GM03348 (cell line): ENCODE measurements at regions not wholly inside any gene's neighbourhood (a gene's known extent, or its start where the extent isn't known, plus 50 kb on each side); places are given as distances from the start of the nearest gene placed in this dataset.

Experiments used
- DNase-seq: peaks from one replicate; pipeline ENCODE4 v3.0.0; 2012; ENCODE audit warnings: low spot score

DNA sequence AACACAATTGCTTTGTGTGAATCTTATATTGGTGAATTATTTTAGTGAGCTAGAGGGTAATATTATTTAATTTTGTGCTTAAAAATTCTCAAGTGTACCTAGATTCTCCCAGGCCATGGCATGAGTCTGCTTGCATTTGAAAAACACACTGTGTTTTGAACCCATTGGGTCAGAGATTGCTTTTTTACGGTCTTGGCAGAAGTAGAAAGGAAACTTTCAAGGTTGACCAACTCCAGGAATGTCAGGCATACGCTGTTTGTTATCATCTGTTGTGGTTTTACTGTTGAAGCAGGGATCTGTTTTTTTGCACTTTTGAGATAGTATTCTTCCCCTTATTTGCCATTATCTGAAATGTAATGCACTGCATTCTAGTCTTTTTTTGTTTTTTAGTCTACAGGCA, 377.4 kb downstream of the RPRM start:
- no peak for DNase-seq

DNA sequence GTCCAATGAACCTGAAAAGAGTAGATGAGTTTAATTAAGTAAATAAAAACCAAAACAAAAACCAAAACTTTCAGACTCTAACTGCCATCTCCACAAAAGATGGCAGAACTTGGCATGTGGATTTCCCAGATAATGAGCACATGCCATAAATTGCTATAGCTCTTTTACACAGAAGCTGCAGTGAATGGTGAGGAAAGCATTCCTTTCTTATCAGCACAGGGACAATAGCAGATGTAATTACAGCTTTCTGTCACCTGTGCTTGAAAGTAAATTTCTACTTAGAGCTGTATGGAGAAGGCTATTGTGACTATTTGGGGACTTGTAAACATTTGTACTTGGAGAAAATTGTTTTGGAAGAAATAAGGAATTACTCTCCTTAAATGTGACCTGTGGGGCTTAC, 378.4 kb downstream of the RPRM start:
- DNase-seq, result no peak

DNA sequence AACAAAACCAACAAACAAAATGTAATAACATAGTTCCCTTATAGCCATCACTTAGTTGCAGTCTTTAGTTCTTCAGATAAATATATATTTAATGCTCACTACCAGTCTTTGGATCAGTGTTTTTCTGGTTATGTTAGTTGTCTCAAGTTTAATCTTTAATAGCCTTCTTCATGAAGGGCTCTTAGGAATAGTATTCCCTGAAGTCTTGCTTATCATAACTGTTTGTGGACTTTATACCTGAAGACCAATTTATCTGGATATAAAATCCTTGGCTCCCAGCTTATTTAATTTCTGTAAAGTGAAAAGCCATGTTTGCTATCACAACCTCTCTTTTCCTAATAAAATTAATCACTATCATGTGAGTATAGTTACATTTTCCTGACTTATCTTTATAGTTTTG, 379.7 kb downstream of the ARL6IP6 start:
- DNase-seq, result no peak

DNA sequence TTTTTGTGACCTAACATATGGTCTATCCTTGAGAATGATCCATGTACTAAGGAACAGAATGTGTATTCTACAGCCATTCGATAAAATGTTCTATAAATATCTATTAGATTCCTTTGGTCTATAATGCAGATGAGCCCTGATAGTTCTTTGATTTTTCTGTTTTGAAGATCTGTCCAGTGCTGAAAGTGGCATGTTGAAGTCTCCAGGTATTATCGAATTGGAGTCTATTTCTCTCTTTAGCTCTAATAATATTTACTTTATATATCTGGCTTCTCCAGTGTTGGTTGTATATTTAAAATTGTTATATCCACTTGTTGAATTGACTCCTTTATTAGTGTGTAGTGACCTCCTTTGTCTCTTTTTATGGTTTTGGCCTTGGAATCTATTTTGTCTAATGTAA, 377.9 kb downstream of the ARL6IP6 start:
- no peak for DNase-seq

DNA sequence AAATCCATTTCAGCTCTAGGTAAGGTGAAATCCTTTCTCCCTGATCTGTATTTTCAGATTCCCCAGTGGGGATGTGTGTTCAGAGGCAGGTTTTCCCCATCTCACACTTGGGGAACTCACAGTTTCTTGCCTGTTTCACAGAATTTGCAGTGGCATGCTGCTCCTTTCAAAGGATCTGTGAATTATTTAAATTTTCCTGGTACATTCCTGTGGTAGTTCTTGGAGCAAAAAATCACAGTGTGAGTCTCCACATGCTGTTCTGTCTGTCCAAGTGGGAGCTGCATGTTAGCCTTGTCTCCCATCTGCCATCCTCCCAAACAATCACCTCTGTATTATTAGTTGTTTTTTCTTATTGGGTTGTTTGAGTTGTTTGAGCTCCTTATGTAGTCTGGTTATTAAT, 372.9 kb downstream of the ARL6IP6 start:
- no peak for DNase-seq

DNA sequence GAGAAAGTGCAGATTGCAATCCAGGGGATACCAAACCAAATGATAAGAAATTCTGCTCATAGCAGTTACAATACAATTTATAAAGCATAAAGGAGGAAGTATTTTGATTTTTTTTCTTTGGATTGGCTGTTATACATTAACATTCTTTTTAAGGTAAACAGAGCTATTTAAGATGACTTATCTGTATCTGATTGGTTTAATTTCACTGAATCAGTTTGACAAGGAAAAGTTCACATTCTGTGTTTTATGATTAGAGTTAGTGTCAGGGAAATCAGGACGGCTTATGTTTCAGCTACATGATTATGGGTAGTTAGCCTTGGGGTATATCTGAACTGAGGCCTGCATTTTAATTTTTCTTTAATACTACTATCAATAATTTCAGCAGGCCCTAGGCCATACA, 360.9 kb downstream of the ARL6IP6 start:
- no peak for DNase-seq

DNA sequence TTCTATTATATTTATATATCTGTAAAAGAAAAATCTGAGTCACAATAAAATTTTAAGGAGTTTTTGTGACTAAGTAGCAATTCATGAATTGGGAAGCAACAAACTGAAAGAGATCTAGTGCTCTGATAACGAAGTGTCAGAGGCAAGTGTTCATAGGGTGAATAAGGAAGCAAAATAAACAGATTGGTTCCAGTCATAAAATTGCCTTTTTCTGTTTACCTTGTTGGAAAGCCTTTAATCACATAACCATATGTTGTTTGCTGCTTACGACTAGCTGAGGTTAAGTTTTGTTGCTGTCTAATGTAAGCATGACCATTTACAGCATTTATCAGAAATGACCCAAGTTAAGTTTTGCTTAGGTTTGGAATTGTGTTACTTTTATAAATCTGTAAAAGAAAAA, 358.9 kb downstream of the ARL6IP6 start:
- DNase-seq, result no peak

DNA sequence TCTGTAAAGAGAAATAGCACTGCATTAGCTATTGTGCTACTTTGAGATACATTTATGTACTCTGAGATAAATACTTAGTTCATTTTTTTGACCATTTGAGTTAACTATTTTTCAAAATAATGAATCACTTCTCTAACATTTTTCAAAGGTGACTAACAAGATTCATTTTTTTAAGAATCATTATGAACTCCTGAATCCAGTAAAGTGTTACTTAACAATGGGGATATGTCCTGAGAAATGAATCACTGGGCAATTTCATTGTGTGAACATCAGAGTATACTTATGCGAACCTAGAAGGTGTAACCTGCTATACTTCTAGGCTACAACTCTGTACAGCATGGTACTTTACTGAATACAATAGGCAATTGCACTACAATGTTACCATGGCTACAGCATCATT, 355.8 kb downstream of the ARL6IP6 start:
- no peak for DNase-seq

DNA sequence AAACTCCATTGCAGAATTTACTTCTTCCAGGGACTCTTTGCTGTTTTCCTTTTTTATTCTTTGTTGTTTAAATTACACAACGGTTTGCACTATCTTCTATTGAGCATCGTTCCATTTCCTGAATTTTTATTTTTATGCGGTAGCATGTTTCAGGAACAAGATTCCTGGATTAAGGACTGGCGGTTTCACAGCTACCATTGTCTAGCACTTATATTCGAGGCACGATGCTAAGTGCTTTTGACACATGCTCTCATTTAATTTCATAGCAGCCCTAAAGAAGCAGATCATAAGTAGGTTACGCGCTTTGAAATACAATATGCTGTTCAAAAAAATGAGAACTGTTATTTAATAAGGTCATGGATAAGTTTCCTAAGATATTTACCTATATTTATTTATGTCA, 354.4 kb downstream of the ARL6IP6 start:
- DNase-seq, result no peak

DNA sequence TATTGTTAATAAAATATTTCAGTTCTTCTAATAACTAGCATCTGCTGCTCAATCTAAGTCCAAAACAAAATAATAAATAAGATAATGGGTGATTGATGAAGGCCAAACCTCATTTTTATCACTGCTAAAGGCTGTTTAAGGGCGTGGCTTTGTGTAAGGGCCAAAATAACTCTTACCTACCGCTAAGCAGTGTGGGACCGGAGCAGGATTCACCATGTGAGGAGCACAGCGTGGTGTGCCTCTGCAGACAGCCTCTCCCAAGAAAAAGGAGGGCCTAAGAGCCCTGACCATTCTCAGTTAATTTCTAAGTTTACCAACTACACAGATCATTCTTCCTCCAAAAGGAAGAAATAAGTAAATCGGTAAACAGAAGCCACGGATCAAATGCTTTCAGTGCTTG, 353.7 kb downstream of the ARL6IP6 start:
- DNase-seq, result no peak

DNA sequence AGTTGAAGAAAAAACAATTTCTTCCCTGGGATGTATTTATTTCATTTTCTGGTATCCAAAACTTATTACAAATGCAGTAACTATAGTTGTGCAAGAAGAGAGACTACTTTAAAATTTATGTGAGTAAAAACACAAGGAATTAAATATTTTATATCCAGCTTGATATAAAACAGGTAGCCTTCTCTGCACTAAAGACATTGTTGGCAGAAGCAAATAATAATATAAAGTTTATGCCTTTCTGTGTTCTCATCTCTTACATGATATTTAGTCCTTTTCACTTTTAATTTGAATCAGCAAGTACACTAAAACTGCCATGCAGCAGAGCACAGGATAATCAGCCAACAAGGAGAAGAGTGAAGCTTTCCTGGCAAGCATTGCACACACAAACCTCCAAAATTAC, 352.7 kb downstream of the ARL6IP6 start:
- no peak for DNase-seq

DNA sequence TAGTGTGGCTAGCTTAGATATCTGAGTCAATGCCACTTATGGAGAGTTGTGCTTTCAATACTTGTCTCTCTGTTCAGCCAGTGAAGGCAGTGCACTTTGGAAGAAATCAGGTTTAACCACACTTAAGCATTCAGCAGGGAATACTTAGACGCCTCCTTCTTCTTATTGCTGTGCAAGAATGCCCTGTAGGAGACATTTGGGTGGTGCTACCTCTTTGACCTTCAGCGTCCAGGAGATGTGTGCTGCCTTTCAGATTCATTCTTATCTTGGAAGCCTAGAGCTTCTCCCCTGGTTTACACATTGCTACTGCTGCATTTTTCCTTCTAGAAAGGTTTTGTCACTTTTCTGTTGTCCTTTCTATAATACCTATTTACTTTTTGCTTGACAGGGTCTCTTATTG, 350.5 kb downstream of the ARL6IP6 start:
- no peak for DNase-seq

DNA sequence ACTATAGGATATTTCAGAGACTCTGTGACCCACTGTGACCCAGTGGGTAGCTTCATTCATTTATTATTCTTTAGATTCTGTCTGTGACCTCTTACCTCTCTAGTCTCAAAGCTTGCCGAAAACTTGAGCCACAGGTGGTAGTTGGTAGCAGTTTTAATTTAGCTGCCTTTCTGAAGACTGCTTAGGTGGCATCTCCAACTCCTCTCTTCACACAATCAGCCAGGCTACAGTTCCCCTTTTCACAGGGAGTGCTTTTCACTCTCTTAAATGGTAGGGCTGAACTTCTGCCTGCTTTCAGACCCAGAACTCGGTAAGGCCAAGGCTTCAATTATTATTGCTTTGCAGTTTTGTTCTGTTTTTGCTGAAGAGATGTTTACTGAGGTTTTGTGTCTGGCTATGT, 349.6 kb downstream of the ARL6IP6 start:
- DNase-seq, result no peak

DNA sequence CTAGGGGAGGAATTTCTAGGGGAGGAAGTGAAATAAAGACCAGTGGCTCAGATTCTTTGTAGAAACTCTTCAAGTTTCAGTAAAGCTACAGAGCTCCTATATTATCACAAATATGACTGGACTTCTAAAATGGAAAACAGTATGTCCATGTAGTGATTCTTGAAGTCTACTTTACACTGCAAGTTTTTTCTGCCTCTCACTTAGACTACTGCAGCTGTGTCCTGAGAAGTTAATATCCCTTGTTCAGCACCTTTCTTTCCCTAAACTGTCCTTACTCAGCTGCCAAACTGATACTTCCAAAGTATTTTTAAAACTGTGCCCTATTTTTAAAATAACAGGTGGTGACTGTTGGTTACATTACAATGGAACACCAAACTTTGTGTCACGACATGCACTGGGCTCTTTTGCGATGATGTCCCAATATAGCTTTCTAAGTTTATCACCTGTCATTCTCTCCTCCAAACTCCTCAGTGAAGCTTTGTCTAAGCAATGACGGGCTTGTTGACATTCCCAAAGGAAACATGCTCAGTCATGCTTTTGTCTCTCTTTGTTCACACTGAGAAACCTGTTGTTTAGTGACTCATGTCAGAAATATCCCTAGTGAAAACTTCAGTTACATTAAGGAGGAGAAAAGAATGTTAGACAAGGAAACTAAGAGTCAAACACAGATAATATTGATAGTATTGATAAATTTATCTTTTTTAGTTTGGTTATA, 341.1 kb downstream of the ARL6IP6 start:
- DNase-seq, result peak; percentile 5

DNA sequence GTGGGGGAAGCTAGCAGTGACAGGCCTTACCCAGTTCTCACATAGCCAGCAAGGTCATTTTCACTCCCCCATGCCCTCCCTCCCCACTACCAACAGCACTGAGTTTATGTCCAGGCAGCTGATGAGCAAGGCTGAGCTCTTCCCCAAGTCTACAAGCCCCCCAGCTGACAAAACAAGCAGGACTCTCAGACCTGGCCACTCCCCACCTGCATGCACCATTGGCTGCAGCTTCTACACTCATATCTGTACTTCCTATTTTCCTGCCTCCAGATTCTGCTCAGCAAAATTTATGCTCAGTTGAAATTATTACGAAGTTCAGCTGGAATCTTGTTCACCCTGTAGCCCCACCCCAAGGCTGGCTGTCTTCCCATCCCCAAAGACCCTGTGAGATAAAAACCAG, 339.3 kb downstream of the ARL6IP6 start:
- no peak for DNase-seq

DNA sequence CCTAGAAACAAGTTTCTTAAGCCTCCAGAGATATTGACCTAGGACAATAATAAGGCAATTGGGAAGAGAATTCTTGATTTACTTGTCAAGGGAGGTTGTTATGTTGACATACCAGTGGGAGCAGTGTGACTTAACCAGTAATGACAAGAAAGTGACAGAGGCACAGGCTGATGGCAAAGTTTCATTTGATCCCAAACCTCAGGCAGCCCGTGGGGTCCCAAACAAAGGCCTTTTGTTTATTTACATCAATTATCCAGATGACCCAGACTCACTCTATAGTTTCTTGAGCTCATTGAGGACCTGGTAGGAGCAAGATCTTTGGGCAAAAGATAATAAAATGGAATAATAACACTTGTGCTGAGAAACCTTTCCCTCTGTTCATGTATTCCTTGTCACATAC, 336.8 kb downstream of the ARL6IP6 start:
- no peak for DNase-seq

DNA sequence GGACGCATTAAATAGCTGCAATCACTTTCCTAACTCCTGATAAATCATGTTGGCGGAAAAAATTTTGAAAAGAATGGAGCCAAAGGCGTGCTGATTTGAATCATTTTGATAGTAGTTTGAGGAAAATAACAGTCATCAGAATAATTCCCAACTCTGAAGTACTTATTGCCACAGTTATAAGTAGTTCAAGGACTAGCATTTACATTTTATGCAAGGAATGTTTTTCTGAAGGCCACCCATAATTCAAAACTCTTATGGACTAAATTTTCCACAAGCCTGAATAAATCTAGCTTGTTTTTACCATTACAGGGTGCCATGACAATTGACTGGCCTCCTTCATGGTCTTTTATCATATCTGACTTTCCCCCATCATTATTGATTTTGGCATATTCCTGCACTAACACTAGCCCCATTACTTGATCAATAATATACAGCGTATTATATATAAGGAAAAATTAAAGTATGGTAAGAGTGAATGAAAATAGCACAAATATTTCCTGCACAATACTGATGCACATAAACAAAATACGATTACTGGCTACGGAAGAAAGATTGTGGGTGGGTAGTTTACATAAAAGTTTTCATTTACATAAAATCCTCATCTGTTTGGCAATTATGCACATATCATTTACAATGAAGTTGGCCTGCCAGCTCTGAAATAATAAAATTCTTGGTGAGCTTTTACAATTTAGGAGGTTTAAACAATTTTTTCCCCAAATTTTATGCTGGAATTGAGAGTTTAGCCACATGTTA, 334.6 kb downstream of the ARL6IP6 start:
- no peak for DNase-seq

DNA sequence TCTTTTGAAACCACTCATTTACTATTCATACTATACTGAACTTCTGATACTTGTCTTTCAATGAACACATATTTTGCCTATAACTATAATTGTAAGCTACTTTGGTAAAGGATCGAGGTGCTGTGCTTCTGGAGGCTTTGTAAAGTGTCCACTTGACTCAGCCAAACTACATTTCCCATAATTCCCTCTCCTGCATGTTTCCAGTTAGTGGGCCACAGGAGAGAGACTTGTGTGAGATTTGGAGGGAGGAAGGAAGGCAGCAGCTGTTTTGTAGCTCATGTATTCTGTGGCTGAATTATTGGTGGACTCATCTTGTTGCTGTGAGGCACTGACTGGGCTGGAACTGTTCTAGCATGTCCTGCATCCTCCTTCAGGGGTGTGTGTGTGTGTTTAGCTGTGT, 328.8 kb downstream of the ARL6IP6 start:
- DNase-seq, result no peak

DNA sequence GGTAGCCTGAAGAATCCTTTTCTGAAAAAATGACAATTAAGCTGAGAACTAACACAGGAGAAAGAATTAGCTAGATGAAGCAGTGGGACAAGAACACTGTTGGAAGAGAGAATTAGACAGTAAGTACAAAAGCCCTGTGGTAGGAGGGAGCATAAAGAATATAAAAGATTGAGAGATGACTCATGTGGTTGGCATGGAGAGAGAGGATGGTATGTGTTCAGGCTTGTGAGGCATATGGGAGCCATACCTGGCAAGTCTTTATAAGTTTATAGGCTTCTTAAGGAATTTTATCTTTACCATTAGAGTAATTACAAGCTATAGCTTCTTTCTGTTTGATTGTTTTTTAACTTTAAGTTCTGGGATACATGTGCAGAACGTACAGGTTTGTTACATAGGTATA, 325.0 kb downstream of the ARL6IP6 start:
- DNase-seq, result no peak

DNA sequence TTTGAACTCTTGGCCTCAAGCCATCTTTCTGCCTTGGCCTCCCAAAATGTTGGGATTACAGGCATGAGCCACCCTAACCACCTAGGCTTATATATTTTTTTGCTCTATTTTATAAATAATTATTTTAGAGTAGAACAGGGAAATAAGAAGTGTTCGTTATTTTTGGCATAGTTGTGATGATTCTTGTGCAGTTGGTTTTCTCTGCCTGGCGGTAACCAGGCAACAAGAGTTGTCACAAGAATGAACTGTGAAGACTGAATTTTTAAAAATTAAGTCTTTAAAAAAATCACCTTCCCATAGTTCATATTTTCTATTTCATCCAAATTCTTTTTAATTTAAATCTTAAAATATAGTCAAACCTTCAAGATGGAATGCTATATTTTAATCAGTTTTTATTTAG, 310.2 kb downstream of the ARL6IP6 start:
- no peak for DNase-seq

DNA sequence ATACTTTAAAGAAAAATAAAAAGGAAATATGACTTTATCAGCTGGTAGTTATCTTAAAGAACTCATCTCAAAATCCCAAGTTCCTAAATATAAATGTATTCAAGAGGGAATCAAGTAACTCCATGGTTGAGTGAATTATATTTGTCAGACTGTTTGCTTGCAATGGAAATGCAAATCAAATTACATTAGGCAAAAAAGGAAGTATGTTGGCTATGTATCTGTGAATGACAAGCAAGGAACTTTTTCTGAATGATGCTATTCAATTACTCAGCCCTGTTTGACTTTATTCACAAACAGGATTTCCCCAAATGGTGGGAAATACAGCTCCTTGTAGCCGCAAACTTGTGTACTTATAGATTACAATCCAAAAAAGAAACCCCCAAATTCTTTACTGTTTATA, 309.1 kb downstream of the ARL6IP6 start:
- DNase-seq, result no peak

DNA sequence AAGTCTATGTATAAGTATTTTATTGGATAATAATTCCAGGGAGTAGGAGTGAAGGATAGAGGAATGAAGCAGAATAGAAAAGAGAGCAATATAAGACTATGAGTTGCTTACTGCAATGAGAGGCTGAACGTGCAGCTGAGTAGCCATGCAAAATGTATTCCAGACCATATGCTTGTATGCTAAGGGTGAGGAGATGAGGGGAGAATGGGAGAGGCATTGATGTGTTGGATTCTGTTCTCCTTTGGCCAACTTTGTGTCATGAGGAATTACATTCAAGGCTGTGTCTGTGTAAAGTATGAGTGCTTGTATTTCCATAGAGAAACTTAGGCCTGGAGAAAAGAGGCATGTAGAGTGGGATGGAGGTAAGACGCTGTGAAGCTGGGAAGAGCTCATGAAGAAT, 301.8 kb downstream of the ARL6IP6 start:
- DNase-seq, result no peak

DNA sequence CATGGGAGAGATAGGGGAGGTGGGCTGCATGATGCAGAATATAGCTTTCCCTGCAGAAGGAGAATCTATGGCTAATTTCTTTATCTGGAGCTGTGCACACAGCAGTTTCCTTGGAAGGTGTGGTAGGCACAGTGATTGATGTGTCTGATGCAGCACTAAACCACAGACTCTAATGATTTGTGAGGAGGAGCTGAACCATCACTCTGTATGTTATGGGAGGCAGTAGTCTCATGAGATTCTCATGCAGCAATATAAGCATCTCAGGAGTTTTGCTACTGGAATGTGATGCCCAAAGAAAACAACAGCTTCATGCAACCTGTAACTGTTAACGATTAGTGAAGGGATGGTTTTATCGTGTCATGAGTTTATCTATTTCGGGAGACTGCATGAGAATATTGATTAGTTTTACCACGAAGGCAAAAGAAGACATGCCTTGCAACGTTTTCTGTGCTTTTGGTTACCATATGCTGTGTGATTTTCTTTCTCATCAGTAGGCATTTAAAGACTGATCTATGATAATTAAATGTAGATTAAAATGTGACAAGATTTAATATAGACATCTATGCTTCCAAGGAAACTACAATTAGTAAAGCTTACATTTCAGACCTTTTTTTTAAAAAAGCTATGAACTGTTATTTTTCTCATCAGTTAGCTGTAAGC, 286.8 kb downstream of the ARL6IP6 start:
- DNase-seq, result no peak

DNA sequence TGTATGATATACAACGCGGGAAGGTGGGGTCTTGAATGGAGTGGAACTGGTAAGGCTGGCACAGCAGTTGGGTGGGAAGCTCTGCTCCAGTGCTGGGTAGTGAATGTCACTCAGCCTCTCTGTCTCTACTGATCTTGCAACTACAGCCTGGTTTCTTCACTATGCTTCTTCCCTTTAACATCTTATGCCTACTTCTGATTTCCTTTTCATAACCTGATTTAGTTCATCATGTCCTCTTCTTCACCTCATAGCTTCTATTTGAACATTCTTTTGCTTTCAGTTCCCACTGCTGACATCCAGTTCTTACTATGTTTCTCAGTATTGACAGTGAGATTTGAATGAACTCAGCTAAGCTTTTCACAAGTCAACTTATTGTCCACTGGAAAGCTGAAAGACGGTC, 286.2 kb downstream of the ARL6IP6 start:
- DNase-seq, result no peak
